ENCODE measurements at regions not wholly inside any gene's neighbourhood (a gene's known extent, or its start where the extent isn't known, plus 50 kb on each side); places are given as distances from the start of the nearest gene placed in this dataset.

GRCh38 chr10:25725917-25726716 is 207.9 kb upstream of the MYO3A start:
- Histone ChIP-seq H3K9me2 (replicated peaks; ENCODE audit: insufficient read depth, low read length) (no peaks in the 10 kb centered on the region), H3K9me3 (ENCODE audit: low read length) (no peaks in the 10 kb centered on the region), H3K4me2 (ENCODE audit: low read depth, low read length, poor library complexity, severe bottlenecking) (no peak overlapping the region), H3K4me1 (ENCODE audit: low read length) (no peaks in the 10 kb centered on the region), H3K27me3 (ENCODE audit: low read length) (no peaks in the 10 kb centered on the region), H4K20me1 (ENCODE audit: insufficient read depth, low read depth, low read length) (no peaks in the 10 kb centered on the region), H2AFZ (ENCODE audit: low read length) (no peak overlapping the region), H3K4me3 (ENCODE audit: low read length) (no peak overlapping the region), H3K36me3 (ENCODE audit: insufficient read depth, low read length) (no peaks in the 10 kb centered on the region), H3K9ac (ENCODE audit: low read length) (no peak overlapping the region), H3K27ac (ENCODE audit: low read length) (no peak overlapping the region), H3K79me2 (ENCODE audit: low read length) (no peaks in the 10 kb centered on the region)
- DNase-seq, result peak; percentile 75

- Histone ChIP-seq H3K9me2 (replicated peaks; ENCODE audit: insufficient read depth, low read length) (no peaks in the 10 kb centered on the region), H3K27me3 (ENCODE audit: low read length) (no peaks in the 10 kb centered on the region), H3K27ac (ENCODE audit: low read length) (no peak overlapping the region), H3K79me2 (ENCODE audit: low read length) (no peaks in the 10 kb centered on the region), H4K20me1 (ENCODE audit: insufficient read depth, low read depth, low read length) (no peaks in the 10 kb centered on the region), H3K36me3 (ENCODE audit: insufficient read depth, low read length) (no peaks in the 10 kb centered on the region), H3K9ac (ENCODE audit: low read length) (no peak overlapping the region), H2AFZ (ENCODE audit: low read length) (no peak overlapping the region), H3K4me2 (ENCODE audit: low read depth, low read length, poor library complexity, severe bottlenecking) (no peak overlapping the region), H3K4me3 (ENCODE audit: low read length) (no peak overlapping the region), H3K4me1 (ENCODE audit: low read length) (no peaks in the 10 kb centered on the region), H3K9me3 (ENCODE audit: low read length) (no peaks in the 10 kb centered on the region)
- DNase-seq, result no peak
These were observed 195.3 kb upstream of the MYO3A start for GRCh38 chr10:25738776-25739175.

- no peak for DNase-seq
- no peaks in the 10 kb centered on the region for H4K20me1 ChIP-seq (ENCODE audit: insufficient read depth, low read depth, low read length)
- no peak overlapping the region for H3K27ac ChIP-seq (ENCODE audit: low read length)
- H3K4me2 ChIP-seq (ENCODE audit: low read depth, low read length, poor library complexity, severe bottlenecking), result no peak overlapping the region
- H3K9me3 ChIP-seq (ENCODE audit: low read length), result no peaks in the 10 kb centered on the region
- no peak overlapping the region for H3K9ac ChIP-seq (ENCODE audit: low read length)
- no peaks in the 10 kb centered on the region for H3K36me3 ChIP-seq (ENCODE audit: insufficient read depth, low read length)
- no peak overlapping the region for H3K4me3 ChIP-seq (ENCODE audit: low read length)
- H3K4me1 ChIP-seq (ENCODE audit: low read length), result no peaks in the 10 kb centered on the region
- no peaks in the 10 kb centered on the region for H3K79me2 ChIP-seq (ENCODE audit: low read length)
- H2AFZ ChIP-seq (ENCODE audit: low read length), result no peak overlapping the region
- no peaks in the 10 kb centered on the region for H3K27me3 ChIP-seq (ENCODE audit: low read length)
- H3K9me2 ChIP-seq (replicated peaks; ENCODE audit: insufficient read depth, low read length), result no peaks in the 10 kb centered on the region
These were observed 190.2 kb upstream of the MYO3A start for GRCh38 chr10:25743832-25744231.

- no peak for DNase-seq
These were observed 189.5 kb upstream of the MYO3A start for GRCh38 chr10:25744574-25744973.

GRCh38 chr10:25745976-25746375 is 188.1 kb upstream of the MYO3A start:
- Histone ChIP-seq H3K36me3 (ENCODE audit: insufficient read depth, low read length) (no peaks in the 10 kb centered on the region), H4K20me1 (ENCODE audit: insufficient read depth, low read depth, low read length) (no peaks in the 10 kb centered on the region), H3K9ac (ENCODE audit: low read length) (no peak overlapping the region), H2AFZ (ENCODE audit: low read length) (no peak overlapping the region), H3K4me3 (ENCODE audit: low read length) (no peak overlapping the region), H3K27ac (ENCODE audit: low read length) (no peak overlapping the region), H3K4me1 (ENCODE audit: low read length) (no peaks in the 10 kb centered on the region), H3K9me2 (replicated peaks; ENCODE audit: insufficient read depth, low read length) (no peaks in the 10 kb centered on the region), H3K9me3 (ENCODE audit: low read length) (no peaks in the 10 kb centered on the region), H3K27me3 (ENCODE audit: low read length) (no peaks in the 10 kb centered on the region), H3K4me2 (ENCODE audit: low read depth, low read length, poor library complexity, severe bottlenecking) (no peak overlapping the region), H3K79me2 (ENCODE audit: low read length) (no peaks in the 10 kb centered on the region)
- DNase-seq, result no peak

More at GRCh38 chr10:25744574-25744973, 189.5 kb upstream of the MYO3A start:
- Histone ChIP-seq H3K9me3 (ENCODE audit: low read length) (no peaks in the 10 kb centered on the region), H3K4me3 (ENCODE audit: low read length) (no peak overlapping the region), H3K36me3 (ENCODE audit: insufficient read depth, low read length) (no peaks in the 10 kb centered on the region), H2AFZ (ENCODE audit: low read length) (no peak overlapping the region), H3K9ac (ENCODE audit: low read length) (no peak overlapping the region), H3K27ac (ENCODE audit: low read length) (no peak overlapping the region), H3K4me2 (ENCODE audit: low read depth, low read length, poor library complexity, severe bottlenecking) (no peak overlapping the region), H3K79me2 (ENCODE audit: low read length) (no peaks in the 10 kb centered on the region), H3K4me1 (ENCODE audit: low read length) (no peaks in the 10 kb centered on the region), H3K9me2 (replicated peaks; ENCODE audit: insufficient read depth, low read length) (no peaks in the 10 kb centered on the region), H3K27me3 (ENCODE audit: low read length) (no peaks in the 10 kb centered on the region), H4K20me1 (ENCODE audit: insufficient read depth, low read depth, low read length) (no peaks in the 10 kb centered on the region)

GRCh38 chr10:25747084-25747483 is 186.9 kb upstream of the MYO3A start:
- H3K27ac ChIP-seq (ENCODE audit: low read length), result no peak overlapping the region
- no peaks in the 10 kb centered on the region for H3K79me2 ChIP-seq (ENCODE audit: low read length)
- no peak overlapping the region for H3K4me3 ChIP-seq (ENCODE audit: low read length)
- no peaks in the 10 kb centered on the region for H3K36me3 ChIP-seq (ENCODE audit: insufficient read depth, low read length)
- no peak for DNase-seq
- no peaks in the 10 kb centered on the region for H3K27me3 ChIP-seq (ENCODE audit: low read length)
- no peak overlapping the region for H3K9ac ChIP-seq (ENCODE audit: low read length)
- no peak overlapping the region for H2AFZ ChIP-seq (ENCODE audit: low read length)
- no peak overlapping the region for H3K4me2 ChIP-seq (ENCODE audit: low read depth, low read length, poor library complexity, severe bottlenecking)
- H4K20me1 ChIP-seq (ENCODE audit: insufficient read depth, low read depth, low read length), result no peaks in the 10 kb centered on the region
- H3K4me1 ChIP-seq (ENCODE audit: low read length), result no peaks in the 10 kb centered on the region
- no peaks in the 10 kb centered on the region for H3K9me3 ChIP-seq (ENCODE audit: low read length)
- no peaks in the 10 kb centered on the region for H3K9me2 ChIP-seq (replicated peaks; ENCODE audit: insufficient read depth, low read length)

GRCh38 chr10:25748509-25748908 is 185.5 kb upstream of the MYO3A start:
- no peak overlapping the region for H3K9ac ChIP-seq (ENCODE audit: low read length)
- no peak overlapping the region for H3K4me2 ChIP-seq (ENCODE audit: low read depth, low read length, poor library complexity, severe bottlenecking)
- no peak for DNase-seq
- H4K20me1 ChIP-seq (ENCODE audit: insufficient read depth, low read depth, low read length), result no peaks in the 10 kb centered on the region
- no peaks in the 10 kb centered on the region for H3K9me3 ChIP-seq (ENCODE audit: low read length)
- no peaks in the 10 kb centered on the region for H3K79me2 ChIP-seq (ENCODE audit: low read length)
- H3K4me3 ChIP-seq (ENCODE audit: low read length), result no peak overlapping the region
- no peaks in the 10 kb centered on the region for H3K4me1 ChIP-seq (ENCODE audit: low read length)
- no peak overlapping the region for H2AFZ ChIP-seq (ENCODE audit: low read length)
- H3K27ac ChIP-seq (ENCODE audit: low read length), result no peak overlapping the region
- no peaks in the 10 kb centered on the region for H3K36me3 ChIP-seq (ENCODE audit: insufficient read depth, low read length)
- H3K9me2 ChIP-seq (replicated peaks; ENCODE audit: insufficient read depth, low read length), result no peaks in the 10 kb centered on the region
- H3K27me3 ChIP-seq (ENCODE audit: low read length), result no peaks in the 10 kb centered on the region

- H3K27me3 ChIP-seq (ENCODE audit: low read length), result no peaks in the 10 kb centered on the region
- no peak overlapping the region for H3K4me2 ChIP-seq (ENCODE audit: low read depth, low read length, poor library complexity, severe bottlenecking)
These were observed 180.3 kb upstream of the MYO3A start for GRCh38 chr10:25753776-25754175.

More at GRCh38 chr10:25753776-25754175, 180.3 kb upstream of the MYO3A start:
- H3K36me3 ChIP-seq (ENCODE audit: insufficient read depth, low read length), result no peaks in the 10 kb centered on the region
- H3K9me3 ChIP-seq (ENCODE audit: low read length), result no peaks in the 10 kb centered on the region
- no peak for DNase-seq
- no peaks in the 10 kb centered on the region for H4K20me1 ChIP-seq (ENCODE audit: insufficient read depth, low read depth, low read length)
- no peak overlapping the region for H3K9ac ChIP-seq (ENCODE audit: low read length)
- no peak overlapping the region for H3K4me3 ChIP-seq (ENCODE audit: low read length)
- no peak overlapping the region for H3K27ac ChIP-seq (ENCODE audit: low read length)
- no peaks in the 10 kb centered on the region for H3K79me2 ChIP-seq (ENCODE audit: low read length)
- no peaks in the 10 kb centered on the region for H3K9me2 ChIP-seq (replicated peaks; ENCODE audit: insufficient read depth, low read length)
- H2AFZ ChIP-seq (ENCODE audit: low read length), result no peak overlapping the region
- H3K4me1 ChIP-seq (ENCODE audit: low read length), result no peaks in the 10 kb centered on the region

Data from Karpas-422 (cell line).